Vagina (tissue), 2 donors: ENCODE measurements at regions not wholly inside any gene's neighbourhood (a gene's known extent, or its start where the extent isn't known, plus 50 kb on each side); places are given as distances from the start of the nearest gene placed in this dataset.

Experiments used
- DNase-seq, 2 donors: peaks; one replicate each; pipeline ENCODE4 v3.0.0-alpha.2; 2017; ENCODE audit errors: extremely low spot score in 2 of 2
- H3K27ac ChIP-seq: fragments of 200-600 bp; sonication (generic); one replicate; pipeline ENCODE4 v1.5.1; 2019
- H3K27me3 ChIP-seq: fragments of 200-600 bp; sonication (generic); one replicate; pipeline ENCODE4 v1.5.1; 2019
- H3K36me3 ChIP-seq, 2 donors: fragments of 200-600 bp; sonication (generic); one replicate each; pipeline ENCODE4 v1.5.1; 2017 to 2019
- H3K4me1 ChIP-seq: fragments of 200-600 bp; sonication (generic); one replicate; pipeline ENCODE4 v1.5.1; 2019
- H3K4me3 ChIP-seq, 2 donors: fragments of 200-600 bp; sonication (generic); 1 replicate in 1 of 2; 2 replicates in 1 of 2; pipeline ENCODE4 v1.5.1; 2016 to 2019
- H3K9me3 ChIP-seq: fragments of 200-600 bp; sonication (generic); one replicate; pipeline ENCODE4 v1.5.1; 2019
- POLR2A ChIP-seq, 2 donors: fragments of 450-650 bp; IDR thresholded peaks; one replicate each; pipeline ENCODE4 v1.6.1; 2017; ENCODE audit warnings: antibody characterized with exemption in 2 of 2, mild to moderate bottlenecking in 2 of 2, moderate library complexity in 2 of 2
- POLR2AphosphoS5 ChIP-seq, 2 donors: sonication (generic); formaldehyde crosslinking; IDR thresholded peaks; one replicate each; pipeline ENCODE4 v1.9.0; 2017; ENCODE audit warnings: antibody characterized with exemption in 2 of 2, mild to moderate bottlenecking in 2 of 2, low read depth in 1 of 2; ENCODE audit not compliant: insufficient read depth in 1 of 2
- intact Hi-C: fragments of 100-400 bp; cut with DNase I; formaldehyde crosslinking; loops from one replicate; pipeline ENCODE4 v1.15.1; 2023
- TF ChIP-seq, protein P1 (sequence below), 3 experiments: fragments of 450-650 bp in 2 of 3; fragments of 200-600 bp in 1 of 3; sonication (generic) in 1 of 3; IDR thresholded peaks; one replicate each; pipeline ENCODE4 v1.5.1; 2017 to 2019; ENCODE audit warnings: antibody characterized with exemption in 3 of 3, mild to moderate bottlenecking in 2 of 3, moderate library complexity in 2 of 3

DNA sequence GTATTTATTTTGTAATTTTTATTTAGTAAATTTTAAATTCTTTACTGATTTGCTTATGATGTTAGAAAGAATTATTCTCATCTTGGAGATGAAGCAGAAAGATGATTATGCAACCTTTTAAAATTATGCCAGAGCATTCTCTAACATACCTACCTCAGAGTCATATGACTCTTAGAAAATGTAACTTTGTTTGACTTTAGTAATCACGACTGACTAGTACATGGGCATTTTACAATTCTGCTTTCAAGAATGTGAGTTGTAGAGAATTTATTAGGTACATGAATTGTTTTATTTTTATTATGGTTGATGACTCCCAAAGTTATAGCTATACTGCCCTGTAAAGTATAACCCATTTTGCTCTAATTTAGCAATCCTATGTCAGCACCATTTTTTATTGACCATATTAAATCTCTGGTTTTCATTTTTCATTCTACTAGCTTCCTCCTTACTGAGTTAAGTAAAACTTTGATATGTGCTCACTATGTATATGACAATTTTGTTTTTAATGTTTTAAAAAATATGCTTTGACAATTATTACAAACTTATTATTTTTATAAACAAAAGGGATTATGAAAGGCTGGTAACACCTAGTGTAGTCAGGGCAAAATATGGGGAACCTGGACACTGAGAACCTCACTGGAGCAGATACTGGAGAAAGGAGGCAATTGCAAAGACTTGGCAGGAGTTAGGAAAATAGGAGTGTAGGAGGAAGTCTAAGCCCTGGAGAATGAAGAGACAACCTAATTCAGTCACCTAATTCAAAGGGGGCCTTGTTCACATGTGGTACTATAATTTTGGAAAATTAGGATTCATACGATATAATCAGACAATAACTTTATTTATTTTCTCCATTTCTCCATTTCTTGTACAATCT lies 249.7 kb upstream of the DAB2 start:
- DNase-seq, result no peak
- no peak overlapping the region for H3K4me3 ChIP-seq
- H3K9me3 ChIP-seq, result no peaks in the 10 kb centered on the region
- no peaks in the 10 kb centered on the region for H3K27me3 ChIP-seq
- H3K36me3 ChIP-seq, result no peaks in the 10 kb centered on the region
- intact Hi-C loops, result no loop called here
- H3K4me1 ChIP-seq, result no peaks in the 10 kb centered on the region
- no peak for TF ChIP-seq POLR2AphosphoS5 (IDR thresholded peaks at IDR 0.05; ENCODE audit: insufficient read depth in 1 of 2, low read depth in 1 of 2)
- H3K27ac ChIP-seq, result no peak overlapping the region

DNA sequence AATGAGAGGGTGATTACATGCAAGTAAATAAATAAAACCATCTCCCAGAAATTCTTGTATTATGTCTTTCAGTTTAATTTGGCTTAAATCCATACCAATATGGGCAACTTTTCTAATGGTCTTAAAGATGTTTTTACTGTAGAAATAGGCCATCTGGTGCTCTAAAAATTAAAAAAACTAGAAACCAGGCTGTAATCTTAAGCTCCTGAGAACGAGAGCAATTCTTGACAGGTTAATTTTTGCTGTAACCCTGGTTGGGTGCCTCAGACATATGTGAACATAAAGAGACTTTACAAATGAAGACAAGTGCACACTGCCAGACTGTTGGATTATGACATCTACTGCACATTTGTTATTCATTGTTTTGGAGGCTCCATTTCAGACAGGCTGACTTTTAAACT lies 246.8 kb upstream of the DAB2 start:
- no peak overlapping the region for H3K4me3 ChIP-seq
- no peak overlapping the region for H3K27ac ChIP-seq
- no peaks in the 10 kb centered on the region for H3K36me3 ChIP-seq
- H3K4me1 ChIP-seq, result no peaks in the 10 kb centered on the region
- no peak for TF ChIP-seq POLR2AphosphoS5 (IDR thresholded peaks at IDR 0.05; ENCODE audit: insufficient read depth in 1 of 2, low read depth in 1 of 2)
- TF ChIP-seq, protein P1, sequence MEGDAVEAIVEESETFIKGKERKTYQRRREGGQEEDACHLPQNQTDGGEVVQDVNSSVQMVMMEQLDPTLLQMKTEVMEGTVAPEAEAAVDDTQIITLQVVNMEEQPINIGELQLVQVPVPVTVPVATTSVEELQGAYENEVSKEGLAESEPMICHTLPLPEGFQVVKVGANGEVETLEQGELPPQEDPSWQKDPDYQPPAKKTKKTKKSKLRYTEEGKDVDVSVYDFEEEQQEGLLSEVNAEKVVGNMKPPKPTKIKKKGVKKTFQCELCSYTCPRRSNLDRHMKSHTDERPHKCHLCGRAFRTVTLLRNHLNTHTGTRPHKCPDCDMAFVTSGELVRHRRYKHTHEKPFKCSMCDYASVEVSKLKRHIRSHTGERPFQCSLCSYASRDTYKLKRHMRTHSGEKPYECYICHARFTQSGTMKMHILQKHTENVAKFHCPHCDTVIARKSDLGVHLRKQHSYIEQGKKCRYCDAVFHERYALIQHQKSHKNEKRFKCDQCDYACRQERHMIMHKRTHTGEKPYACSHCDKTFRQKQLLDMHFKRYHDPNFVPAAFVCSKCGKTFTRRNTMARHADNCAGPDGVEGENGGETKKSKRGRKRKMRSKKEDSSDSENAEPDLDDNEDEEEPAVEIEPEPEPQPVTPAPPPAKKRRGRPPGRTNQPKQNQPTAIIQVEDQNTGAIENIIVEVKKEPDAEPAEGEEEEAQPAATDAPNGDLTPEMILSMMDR (IDR thresholded peaks at IDR 0.05), result no peak
- TF ChIP-seq POLR2A (IDR thresholded peaks at IDR 0.05), result no peak
- H3K27me3 ChIP-seq, result no peaks in the 10 kb centered on the region
- no peak for DNase-seq
- no peaks in the 10 kb centered on the region for H3K9me3 ChIP-seq
- intact Hi-C loops, result no loop called here

DNA sequence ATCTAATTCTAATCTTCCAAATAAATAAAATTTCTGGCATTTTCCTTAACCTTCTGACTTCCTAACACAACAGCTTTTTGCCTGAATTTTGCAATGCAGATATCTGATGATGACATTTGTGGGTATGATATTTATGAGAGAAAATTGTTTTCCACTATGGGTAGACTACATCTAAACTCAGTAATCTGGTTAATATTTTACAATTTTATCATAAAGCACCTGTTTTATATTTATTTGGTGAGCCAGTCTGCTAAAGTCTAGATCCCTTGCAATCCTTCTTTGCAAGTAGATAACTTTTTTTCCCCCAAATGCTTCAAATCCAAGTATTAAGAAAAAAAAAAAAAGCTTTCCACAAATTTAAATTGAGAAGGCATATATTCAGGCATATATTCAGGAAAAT lies 246.2 kb upstream of the DAB2 start:
- H3K36me3 ChIP-seq, result no peaks in the 10 kb centered on the region
- no peak overlapping the region for H3K27ac ChIP-seq
- TF ChIP-seq POLR2AphosphoS5 (IDR thresholded peaks at IDR 0.05; ENCODE audit: insufficient read depth in 1 of 2, low read depth in 1 of 2), result no peak
- TF ChIP-seq, protein P1 (IDR thresholded peaks at IDR 0.05), result no peak
- no peak for TF ChIP-seq POLR2A (IDR thresholded peaks at IDR 0.05)
- H3K9me3 ChIP-seq, result no peaks in the 10 kb centered on the region
- intact Hi-C loops, result no loop called here
- no peaks in the 10 kb centered on the region for H3K27me3 ChIP-seq
- DNase-seq, result no peak
- H3K4me1 ChIP-seq, result no peaks in the 10 kb centered on the region
- no peak overlapping the region for H3K4me3 ChIP-seq

DNA sequence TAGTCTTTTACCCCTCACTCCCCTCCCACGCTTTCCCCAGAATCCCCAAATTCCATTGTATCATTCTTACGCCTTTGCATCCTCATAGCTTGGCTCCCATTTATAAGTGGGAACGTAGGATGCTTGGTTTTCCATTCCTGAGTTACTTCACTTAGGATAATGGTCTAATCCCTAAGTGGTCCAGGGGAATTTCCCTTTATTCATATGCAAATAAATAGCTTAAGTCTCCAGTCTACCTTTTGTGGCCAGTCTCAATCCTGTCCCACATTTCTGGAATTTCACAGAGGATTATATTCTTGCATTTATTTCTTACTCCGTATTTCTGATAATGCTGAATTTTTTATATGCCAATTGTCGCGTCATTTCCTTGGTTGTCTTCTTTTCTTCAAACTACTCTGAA lies 245.6 kb upstream of the DAB2 start:
- DNase-seq, result no peak
- intact Hi-C loops, result no loop called here
- H3K27me3 ChIP-seq, result no peaks in the 10 kb centered on the region
- H3K4me1 ChIP-seq, result no peaks in the 10 kb centered on the region
- H3K9me3 ChIP-seq, result no peaks in the 10 kb centered on the region
- no peak overlapping the region for H3K4me3 ChIP-seq
- no peaks in the 10 kb centered on the region for H3K36me3 ChIP-seq
- TF ChIP-seq POLR2A (IDR thresholded peaks at IDR 0.05), result no peak
- TF ChIP-seq, protein P1 (IDR thresholded peaks at IDR 0.05), result no peak
- no peak for TF ChIP-seq POLR2AphosphoS5 (IDR thresholded peaks at IDR 0.05; ENCODE audit: insufficient read depth in 1 of 2, low read depth in 1 of 2)
- no peak overlapping the region for H3K27ac ChIP-seq

GRCh38 chr5:39668980-39669379 lies 244.2 kb upstream of the DAB2 start:
- no peak overlapping the region for H3K4me3 ChIP-seq
- H3K27ac ChIP-seq, result no peak overlapping the region
- no peak for DNase-seq
- TF ChIP-seq, protein P1 (IDR thresholded peaks at IDR 0.05), result no peak
- TF ChIP-seq POLR2A (IDR thresholded peaks at IDR 0.05) (no peak), POLR2AphosphoS5 (IDR thresholded peaks at IDR 0.05; ENCODE audit: insufficient read depth in 1 of 2, low read depth in 1 of 2) (no peak)
- no peaks in the 10 kb centered on the region for H3K9me3 ChIP-seq
- H3K36me3 ChIP-seq, result no peaks in the 10 kb centered on the region
- intact Hi-C loops, result loop anchor here (5.0 kb wide), 1 partner anchor 1777 kb away; no protein-coding TSS in a partner anchor
- H3K27me3 ChIP-seq, result no peaks in the 10 kb centered on the region
- H3K4me1 ChIP-seq, result no peaks in the 10 kb centered on the region
